ENCODE measurements at regions not wholly inside any gene's neighbourhood (a gene's known extent, or its start where the extent isn't known, plus 50 kb on each side); places are given as distances from the start of the nearest gene placed in this dataset.

- no peak for DNase-seq
These were observed 242.1 kb upstream of the PRMT6 start for GRCh38 chr1:106814418-106814817.

- DNase-seq, result no peak
These were observed 238.9 kb upstream of the PRMT6 start for GRCh38 chr1:106817575-106817974.

GRCh38 chr1:106831511-106831910, 225.0 kb upstream of the PRMT6 start:
- no peak for DNase-seq

- no peak for DNase-seq
These were observed 219.8 kb upstream of the PRMT6 start for GRCh38 chr1:106836708-106837107.

- DNase-seq, result no peak
These were observed 213.0 kb upstream of the PRMT6 start for GRCh38 chr1:106843518-106843917.

- no peak for DNase-seq
These were observed 209.8 kb upstream of the PRMT6 start for GRCh38 chr1:106846656-106847055.

- no peak for DNase-seq
These were observed 195.4 kb upstream of the PRMT6 start for GRCh38 chr1:106861110-106861509.

- no peak for DNase-seq
These were observed 187.6 kb upstream of the PRMT6 start for GRCh38 chr1:106868828-106869227.

GRCh38 chr1:106875622-106876021, 180.9 kb upstream of the PRMT6 start:
- no peak for DNase-seq

GRCh38 chr1:106876384-106876783, 180.1 kb upstream of the PRMT6 start:
- DNase-seq, result no peak

- no peak for DNase-seq
These were observed 176.9 kb upstream of the PRMT6 start for GRCh38 chr1:106879538-106879937.

GRCh38 chr1:106880226-106880625, 176.2 kb upstream of the PRMT6 start:
- DNase-seq, result no peak

- DNase-seq, result no peak
These were observed 173.3 kb upstream of the PRMT6 start for GRCh38 chr1:106883208-106883607.

GRCh38 chr1:106889059-106889458, 167.4 kb upstream of the PRMT6 start:
- DNase-seq, result no peak

GRCh38 chr1:106889583-106889982, 166.9 kb upstream of the PRMT6 start:
- no peak for DNase-seq

GRCh38 chr1:106897976-106898375, 158.5 kb upstream of the PRMT6 start:
- DNase-seq, result no peak

GRCh38 chr1:106899644-106900043, 156.8 kb upstream of the PRMT6 start:
- no peak for DNase-seq

GRCh38 chr1:106907795-106908194, 148.7 kb upstream of the PRMT6 start:
- DNase-seq, result no peak

GRCh38 chr1:106908689-106909088, 147.8 kb upstream of the PRMT6 start:
- DNase-seq, result no peak

- no peak for DNase-seq
These were observed 145.7 kb upstream of the PRMT6 start for GRCh38 chr1:106910798-106911197.

- DNase-seq, result no peak
These were observed 144.3 kb upstream of the PRMT6 start for GRCh38 chr1:106912131-106912530.

GRCh38 chr1:106921186-106921585, 135.3 kb upstream of the PRMT6 start:
- DNase-seq, result no peak

- no peak for DNase-seq
These were observed 132.1 kb upstream of the PRMT6 start for GRCh38 chr1:106924360-106924759.

GRCh38 chr1:106925750-106926149, 130.7 kb upstream of the PRMT6 start:
- no peak for DNase-seq

GRCh38 chr1:106926803-106927582, 129.5 kb upstream of the PRMT6 start:
- no peak for DNase-seq
